Lung (tissue), 11 donors: ENCODE measurements at regions not wholly inside any gene's neighbourhood (a gene's known extent, or its start where the extent isn't known, plus 50 kb on each side); places are given as distances from the start of the nearest gene placed in this dataset.

Experiments
- ATAC-seq: fragments of 200-7000 bp; cut with Tn5 transposase; one replicate; pipeline ENCODE4 v1.9.1; 2020; ENCODE audit warnings: moderate number of reproducible peaks; ENCODE audit not compliant: insufficient read depth, low FRiP score
- DNase-seq, 3 donors: peaks; one replicate each; pipeline ENCODE4 v3.0.0-alpha.2; 2013 to 2017
- H3K27ac ChIP-seq, 2 donors: one replicate each; pipeline ENCODE4 v1.5.1; 2013; ENCODE audit warnings: mild to moderate bottlenecking in 2 of 2, moderate library complexity in 2 of 2, control low read depth in 1 of 2, inconsistent platforms in 1 of 2, low read depth in 1 of 2, low read length in 1 of 2
- H3K27me3 ChIP-seq, 3 donors: one replicate each; pipeline ENCODE4 v1.5.1; 2013; ENCODE audit warnings: low read length in 2 of 3; ENCODE audit not compliant: control insufficient read depth in 3 of 3, insufficient read depth in 3 of 3
- H3K36me3 ChIP-seq, 4 donors: one replicate each; pipeline ENCODE4 v1.5.1; 2013; ENCODE audit warnings: low read length in 4 of 4, mild to moderate bottlenecking in 1 of 4, moderate library complexity in 1 of 4; ENCODE audit not compliant: control insufficient read depth in 4 of 4, insufficient read depth in 4 of 4
- H3K4me1 ChIP-seq, 5 donors: one replicate each; pipeline ENCODE4 v1.5.1; 2013; ENCODE audit warnings: low read length in 5 of 5, mild to moderate bottlenecking in 2 of 5, moderate library complexity in 1 of 5; ENCODE audit not compliant: control insufficient read depth in 5 of 5, insufficient read depth in 5 of 5
- H3K4me3 ChIP-seq: one replicate; pipeline ENCODE4 v1.5.1; 2013; ENCODE audit warnings: mild to moderate bottlenecking, control low read depth, moderate library complexity
- H3K9ac ChIP-seq, 2 donors: one replicate each; pipeline ENCODE4 v1.5.1; 2013; ENCODE audit warnings: low read length in 2 of 2, control low read depth in 1 of 2; ENCODE audit not compliant: insufficient read depth in 1 of 2
- H3K9me3 ChIP-seq, 4 donors: one replicate each; pipeline ENCODE4 v1.5.1; 2013; ENCODE audit warnings: low read length in 3 of 4, mild to moderate bottlenecking in 1 of 4, moderate library complexity in 1 of 4; ENCODE audit not compliant: control insufficient read depth in 4 of 4, insufficient read depth in 3 of 4
- CTCF ChIP-seq: IDR thresholded peaks from 2 replicates; pipeline ENCODE4 v1.5.1; 2012; ENCODE audit warnings: mild to moderate bottlenecking; ENCODE audit errors: control extremely low read depth, extremely low read depth
- WGBS, 2 donors: extraction: QIAGEN DNeasy Blood & Tissue Kit; methylation state at CpG; one replicate each; pipeline ENCODE4 v1.1.7; 2013; 5-methylcytosine and 5-hydroxymethylcytosine counted together
- donor health status: control.
- donor health status: control.
- donor health status: Bipolar disorder and iron deficiency.
- donor health status: healthy.
- donor health status: DM: yes; HTN: yes; CAD: no.

GRCh38 chr14:34014936-34015335, 64.1 kb upstream of the EGLN3 start:
- no peak for TF ChIP-seq CTCF
- H3K4me3 ChIP-seq = no peak overlapping the region
- peaks cover 0 to 12% (median 0%) of the 10 kb centered on the region in 5 donors for H3K4me1 ChIP-seq
- H3K9ac ChIP-seq = no peak overlapping the region
- H3K27me3 ChIP-seq = peaks cover 0 to 5% (median 2%) of the 10 kb centered on the region in 3 donors
- ATAC-seq (no peak), DNase-seq (peak; percentile 20 to 73 (median 72))
- no peak overlapping the region for H3K27ac ChIP-seq
- no peaks in the 10 kb centered on the region for H3K36me3 ChIP-seq
- H3K9me3 ChIP-seq = no peaks in the 10 kb centered on the region
- 86 to 88% methylated on average over 3 of the region's 3 CpGs for WGBS, 2 donors

GRCh38 chr14:34013721-34014060, 62.8 kb upstream of the EGLN3 start:
- Histone ChIP-seq H3K36me3 (no peaks in the 10 kb centered on the region), H3K9me3 (no peaks in the 10 kb centered on the region), H3K4me3 (no peak overlapping the region), H3K4me1 (peaks cover 0 to 12% (median 0%) of the 10 kb centered on the region in 5 donors), H3K27ac (no peak overlapping the region), H3K9ac (no peak overlapping the region), H3K27me3 (peaks cover 0 to 3% (median 2%) of the 10 kb centered on the region in 3 donors)
- no peak for TF ChIP-seq CTCF
- no peak for DNase-seq
- 24 to 55% methylated on average over 4 of the region's 4 CpGs for WGBS, 2 donors
- ATAC-seq = no peak

GRCh38 chr14:34012978-34013720, 62.3 kb upstream of the EGLN3 start:
- no peaks in the 10 kb centered on the region for H3K36me3 ChIP-seq
- ATAC-seq (no peak), DNase-seq (peak in 1 of 3 donors; percentile 22)
- no peak overlapping the region for H3K27ac ChIP-seq
- peaks cover 0 to 12% (median 0%) of the 10 kb centered on the region in 5 donors for H3K4me1 ChIP-seq
- TF ChIP-seq CTCF = no peak
- no peaks in the 10 kb centered on the region for H3K9me3 ChIP-seq
- 45 to 58% methylated on average over 9 of the region's 9 CpGs for WGBS, 2 donors
- peaks cover 0 to 2% (median 0%) of the 10 kb centered on the region in 3 donors for H3K27me3 ChIP-seq
- no peak overlapping the region for H3K9ac ChIP-seq
- H3K4me3 ChIP-seq = no peak overlapping the region
